ENCODE measurements at regions not wholly inside any gene's neighbourhood (a gene's known extent, or its start where the extent isn't known, plus 50 kb on each side); places are given as distances from the start of the nearest gene placed in this dataset.

- POLR2A ChIA-PET: no interaction called here
- H3K36me3 ChIP-seq (ENCODE audit: control insufficient read depth in 2 of 2, insufficient read depth in 2 of 2, low read length in 1 of 2): no peaks in the 10 kb centered on the region
- in situ Hi-C loops (cut with MboI): no loop called here
Measured at GRCh38 chr11:39036021-39036420, 2423.4 kb downstream of the LRRC4C start.

More at GRCh38 chr11:39036021-39036420, 2423.4 kb downstream of the LRRC4C start:
- TF ChIP-seq SMAD5 (IDR thresholded peaks at IDR 0.05; ENCODE audit: low read depth): no peak
- TF ChIP-seq IKZF1 (conservative IDR thresholded peaks at IDR 0.05): no peak
- no peak for TF ChIP-seq ZBTB11 (CRISPR knock-in tag; IDR thresholded peaks at IDR 0.05)
- TF ChIP-seq MTA3 (IDR thresholded peaks at IDR 0.05; ENCODE audit: borderline replicate concordance, low read length): no peak
- TF ChIP-seq PAX8 (IDR thresholded peaks at IDR 0.05): no peak
- TF ChIP-seq BHLHE40 (IDR thresholded peaks at IDR 0.05; ENCODE audit: borderline replicate concordance in 1 of 2, low read depth in 2 of 2, low read length in 1 of 2): no peak
- H3K4me2 ChIP-seq (ENCODE audit: control insufficient read depth, insufficient read depth): no peak overlapping the region
- DNase-seq (ENCODE audit: low read depth, low spot score): no peak
- FAIRE-seq: no peak
- H3K9me3 ChIP-seq (replicated peaks; ENCODE audit: control insufficient read depth, insufficient read depth, low read length): no peaks in the 10 kb centered on the region
- no peaks in the 10 kb centered on the region for H4K20me1 ChIP-seq (ENCODE audit: control insufficient read depth, insufficient read depth)
- 0% methylated on average over 1 of the region's 1 CpG for WGBS (ENCODE audit: insufficient coverage, insufficient replicate concordance, low lambda C conversion rate, missing lambda C conversion rate)
- ATAC-seq: no peak
- ChIA-PET SMC1A (ENCODE audit: uncharacterized antibody, unreplicated experiment) (no interaction called here), CTCF (interaction anchor here (0.8 kb wide), 1 partner anchor 1258 kb away, joined by 3 read pairs; no protein-coding TSS in a partner anchor), RAD21 (ENCODE audit: unreplicated experiment) (no interaction called here)
- H3K79me2 ChIP-seq (ENCODE audit: control insufficient read depth, insufficient read depth, low read length): no peaks in the 10 kb centered on the region
- H3K4me1 ChIP-seq (ENCODE audit: control insufficient read depth, insufficient read depth, low read length): no peaks in the 10 kb centered on the region
- no peak overlapping the region for H3K9ac ChIP-seq (ENCODE audit: control insufficient read depth, insufficient read depth, low read length)
- no TSS peak for BruUV-seq (replicated peaks)
- H2AFZ ChIP-seq (ENCODE audit: control insufficient read depth, low read depth, low read length): no peak overlapping the region
- no peak overlapping the region for H3K27ac ChIP-seq (ENCODE audit: control insufficient read depth, insufficient read depth)
- H3K4me3 ChIP-seq: no peak overlapping the region
- intact Hi-C loops (cut with micrococcal nuclease; ENCODE audit: unreplicated experiment): no loop called here
- H3K27me3 ChIP-seq (replicated peaks in 1 of 2; ENCODE audit: control insufficient read depth in 2 of 2, insufficient read depth in 2 of 2, low read length in 1 of 2): no peaks in the 10 kb centered on the region

Measured in GM12878 (cell line).